HL-60 (cell line): ENCODE measurements at regions not wholly inside any gene's neighbourhood (a gene's known extent, or its start where the extent isn't known, plus 50 kb on each side); places are given as distances from the start of the nearest gene placed in this dataset.

ENCODE experiments used
- DNase-seq, 2 experiments: peaks; one replicate each; pipeline ENCODE4 v3.0.0-alpha.2; 2010 to 2020; ENCODE audit warnings: low read depth in 1 of 2, low spot score in 1 of 2
- H3K27ac ChIP-seq: fragments of 250-450 bp; sonication (Bioruptor Pico); replicated peaks from 2 replicates; pipeline ENCODE4 v1.5.1; 2020; ENCODE audit warnings: mild to moderate bottlenecking, moderate library complexity
- H3K27me3 ChIP-seq: fragments of 250-450 bp; sonication (Bioruptor Pico); 2 replicates; pipeline ENCODE4 v1.5.1; 2021; ENCODE audit warnings: mild to moderate bottlenecking, moderate library complexity; ENCODE audit not compliant: insufficient read depth, poor library complexity, severe bottlenecking
- H3K4me3 ChIP-seq: replicated peaks from 2 replicates; pipeline ENCODE4 v1.5.1; 2011; ENCODE audit warnings: mild to moderate bottlenecking, control low read depth, low read length; ENCODE audit not compliant: insufficient read depth
- CTCF ChIP-seq: IDR thresholded peaks from one replicate; pipeline ENCODE4 v1.5.1; 2011; ENCODE audit warnings: low read length, control low read depth, inconsistent platforms; ENCODE audit not compliant: insufficient read depth
- GABPA ChIP-seq: IDR thresholded peaks from 2 replicates; pipeline ENCODE4 v1.6.1; 2012; ENCODE audit warnings: low read depth
- POLR2AphosphoS5 ChIP-seq: IDR thresholded peaks from 2 replicates; pipeline ENCODE4 v1.6.1; 2012; ENCODE audit warnings: low read depth
- REST ChIP-seq: IDR thresholded peaks from 2 replicates; pipeline ENCODE4 v1.6.1; 2012; ENCODE audit warnings: low read depth; ENCODE audit not compliant: insufficient replicate concordance
- SPI1 ChIP-seq: IDR thresholded peaks from 2 replicates; pipeline ENCODE4 v1.6.1; 2012; ENCODE audit warnings: low read depth, mild to moderate bottlenecking, borderline replicate concordance

- no peak for DNase-seq
- H3K4me3 ChIP-seq, result no peak overlapping the region
- no peak for TF ChIP-seq CTCF
- no peak for TF ChIP-seq REST
- no peaks in the 10 kb centered on the region for H3K27me3 ChIP-seq
- H3K27ac ChIP-seq, result no peak overlapping the region
These were observed 161.4 kb downstream of the GPAM start for GRCh38 chr10:112022196-112022595.

- Histone ChIP-seq H3K27ac (no peak overlapping the region), H3K27me3 (no peaks in the 10 kb centered on the region), H3K4me3 (no peak overlapping the region)
- TF ChIP-seq REST, result no peak
- no peak for TF ChIP-seq SPI1
- no peak for TF ChIP-seq CTCF
- no peak for TF ChIP-seq POLR2AphosphoS5
- TF ChIP-seq GABPA, result no peak
- no peak for DNase-seq
These were observed 159.5 kb downstream of the GPAM start for GRCh38 chr10:112024079-112024478.

GRCh38 chr10:112025228-112025627 is 158.3 kb downstream of the GPAM start:
- no peak for DNase-seq
- TF ChIP-seq CTCF, result no peak
- TF ChIP-seq GABPA, result no peak
- no peak for TF ChIP-seq POLR2AphosphoS5
- TF ChIP-seq REST, result no peak
- TF ChIP-seq SPI1, result no peak
- Histone ChIP-seq H3K27ac (no peak overlapping the region), H3K27me3 (no peaks in the 10 kb centered on the region), H3K4me3 (no peak overlapping the region)
